Activated CD8-positive, alpha-beta T cell treated with anti-CD3 and anti-CD28 coated beads for 36 hours (primary cell): ENCODE measurements at regions not wholly inside any gene's neighbourhood (a gene's known extent, or its start where the extent isn't known, plus 50 kb on each side); places are given as distances from the start of the nearest gene placed in this dataset.
"Not testable (repeated sequence)": the region's sequence is repeated elsewhere in the genome, so short reads cannot be mapped to it uniquely, and the experiment has no call there.

ENCODE experiments used
- ATAC-seq: fragments of 200-7000 bp; cut with Tn5 transposase; one replicate; pipeline ENCODE4 v1.10.0; 2021; ENCODE audit warnings: mild to moderate bottlenecking, moderate library complexity
- CTCF ChIA-PET: fragments of 350-600 bp; sonication (Branson Sonifier 250); formaldehyde crosslinking; loops from one replicate; lab custom pipeline; 2021; ENCODE audit warnings: antibody characterized with exemption; lab: Charles Lee
- POLR2A ChIA-PET: fragments of 350-600 bp; sonication (Branson Sonifier 250); formaldehyde crosslinking; loops from one replicate; lab custom pipeline; 2021; ENCODE audit warnings: antibody characterized with exemption; lab: Charles Lee
- DNase-seq: peaks from one replicate; pipeline ENCODE4 v3.0.0-alpha.2; 2020
- H3K27ac Mint-ChIP-seq: one replicate; pipeline ENCODE4 v1.8.0; 2021; ENCODE audit warnings: mild to moderate bottlenecking, mixed read lengths
- H3K27me3 Mint-ChIP-seq: one replicate; pipeline ENCODE4 v1.8.0; 2021; ENCODE audit warnings: mixed read lengths
- H3K36me3 Mint-ChIP-seq: one replicate; pipeline ENCODE4 v1.8.0; 2021; ENCODE audit warnings: low read depth, mixed read lengths
- H3K4me1 Mint-ChIP-seq: one replicate; pipeline ENCODE4 v1.8.0; 2021; ENCODE audit warnings: low read depth, mixed read lengths
- H3K4me3 Mint-ChIP-seq: one replicate; pipeline ENCODE4 v1.8.0; 2021; ENCODE audit warnings: mild to moderate bottlenecking, moderate library complexity, mixed read lengths
- H3K9me3 Mint-ChIP-seq: one replicate; pipeline ENCODE4 v1.8.0; 2021; ENCODE audit warnings: mixed read lengths
- intact Hi-C: fragments of 100-400 bp; cut with micrococcal nuclease; formaldehyde crosslinking; loops from one replicate; pipeline ENCODE4 v1.10.0; 2022
- TF ChIP-seq, protein P1 (sequence below): fragments of 200-600 bp; IDR thresholded peaks from one replicate; pipeline ENCODE4 v1.8.0; 2022; ENCODE audit warnings: antibody characterized with exemption, mild to moderate bottlenecking

DNA sequence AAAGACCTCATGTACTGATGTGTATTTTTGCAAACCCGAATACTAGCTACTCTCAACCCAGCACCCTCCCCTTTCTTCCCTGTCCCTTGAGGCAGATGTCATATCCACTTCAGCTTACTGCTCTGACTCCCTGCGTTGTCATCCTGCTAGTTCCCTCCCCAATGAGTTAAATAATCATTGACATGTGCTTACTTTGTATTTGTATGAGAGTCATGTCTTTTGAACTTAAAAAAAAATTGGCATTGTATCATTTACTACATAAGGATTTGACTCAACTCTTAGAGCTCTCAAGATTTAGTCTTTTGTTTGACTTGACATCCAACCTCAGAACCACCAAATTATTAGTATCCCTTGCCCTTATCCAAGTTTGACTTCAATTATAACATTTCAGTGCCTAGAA is 219.7 kb upstream of the TUT7 start:
- H3K4me3 Mint-ChIP-seq = no peak overlapping the region
- ChIA-PET POLR2A (no interaction called here), CTCF (no interaction called here)
- TF ChIP-seq, protein P1, sequence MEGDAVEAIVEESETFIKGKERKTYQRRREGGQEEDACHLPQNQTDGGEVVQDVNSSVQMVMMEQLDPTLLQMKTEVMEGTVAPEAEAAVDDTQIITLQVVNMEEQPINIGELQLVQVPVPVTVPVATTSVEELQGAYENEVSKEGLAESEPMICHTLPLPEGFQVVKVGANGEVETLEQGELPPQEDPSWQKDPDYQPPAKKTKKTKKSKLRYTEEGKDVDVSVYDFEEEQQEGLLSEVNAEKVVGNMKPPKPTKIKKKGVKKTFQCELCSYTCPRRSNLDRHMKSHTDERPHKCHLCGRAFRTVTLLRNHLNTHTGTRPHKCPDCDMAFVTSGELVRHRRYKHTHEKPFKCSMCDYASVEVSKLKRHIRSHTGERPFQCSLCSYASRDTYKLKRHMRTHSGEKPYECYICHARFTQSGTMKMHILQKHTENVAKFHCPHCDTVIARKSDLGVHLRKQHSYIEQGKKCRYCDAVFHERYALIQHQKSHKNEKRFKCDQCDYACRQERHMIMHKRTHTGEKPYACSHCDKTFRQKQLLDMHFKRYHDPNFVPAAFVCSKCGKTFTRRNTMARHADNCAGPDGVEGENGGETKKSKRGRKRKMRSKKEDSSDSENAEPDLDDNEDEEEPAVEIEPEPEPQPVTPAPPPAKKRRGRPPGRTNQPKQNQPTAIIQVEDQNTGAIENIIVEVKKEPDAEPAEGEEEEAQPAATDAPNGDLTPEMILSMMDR = no peak
- no peak for ATAC-seq
- H3K27ac Mint-ChIP-seq = no peak overlapping the region
- no peaks in the 10 kb centered on the region for H3K4me1 Mint-ChIP-seq
- intact Hi-C loops = no loop called here
- no peaks in the 10 kb centered on the region for H3K36me3 Mint-ChIP-seq
- no peak for DNase-seq
- H3K27me3 Mint-ChIP-seq = no peaks in the 10 kb centered on the region
- H3K9me3 Mint-ChIP-seq = no peaks in the 10 kb centered on the region

DNA sequence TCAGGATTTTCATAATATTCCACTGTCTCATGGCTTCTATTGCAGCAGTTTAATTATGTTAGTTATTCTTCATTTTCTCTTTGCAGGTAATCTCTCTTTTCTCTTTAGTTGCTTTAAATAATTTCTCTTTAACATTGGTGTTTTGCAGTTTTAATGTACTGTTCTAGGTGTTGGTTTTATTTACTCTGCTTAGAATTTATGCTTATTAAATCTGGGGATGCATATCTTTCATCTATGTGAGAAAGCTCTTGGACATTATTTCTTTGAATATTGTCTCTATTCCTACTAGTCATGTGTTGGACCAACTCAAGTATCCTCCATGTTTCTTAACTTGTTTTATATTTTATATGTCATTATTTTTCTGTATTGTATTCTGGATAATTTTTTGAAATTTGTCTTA is 218.7 kb upstream of the TUT7 start:
- ChIA-PET POLR2A (no interaction called here), CTCF (no interaction called here)
- H3K36me3 Mint-ChIP-seq = no peaks in the 10 kb centered on the region
- H3K27me3 Mint-ChIP-seq = no peaks in the 10 kb centered on the region
- TF ChIP-seq, protein P1 = no peak
- no peak overlapping the region for H3K4me3 Mint-ChIP-seq
- DNase-seq (no peak), ATAC-seq (no peak)
- no peak overlapping the region for H3K27ac Mint-ChIP-seq
- intact Hi-C loops = no loop called here
- no peaks in the 10 kb centered on the region for H3K4me1 Mint-ChIP-seq
- H3K9me3 Mint-ChIP-seq = peaks cover 3% of the 10 kb centered on the region

DNA sequence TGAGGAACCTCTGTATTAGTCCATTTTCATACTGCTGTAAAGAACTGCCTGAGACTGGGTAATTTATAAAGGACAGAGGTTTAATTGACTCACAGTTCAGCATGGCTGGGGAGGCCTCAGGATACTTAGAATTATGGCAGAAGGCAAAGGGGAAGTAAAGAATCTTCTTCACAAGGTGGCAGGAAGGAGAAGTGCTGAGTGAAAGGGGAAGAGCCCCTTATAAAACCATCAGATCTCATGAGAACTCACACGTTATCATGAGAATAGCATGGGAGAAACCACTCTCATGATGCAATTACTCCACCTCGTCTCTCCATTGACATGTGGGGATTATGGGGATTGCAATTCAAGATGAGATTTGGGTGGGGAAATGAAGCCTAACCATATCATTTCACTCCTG is 211.4 kb upstream of the TUT7 start:
- H3K36me3 Mint-ChIP-seq, CTCF ChIA-PET, DNase-seq, H3K27me3 Mint-ChIP-seq, H3K4me1 Mint-ChIP-seq, POLR2A ChIA-PET, H3K9me3 Mint-ChIP-seq, ATAC-seq, H3K27ac Mint-ChIP-seq, intact Hi-C loops, H3K4me3 Mint-ChIP-seq: not testable (repeated sequence)

DNA sequence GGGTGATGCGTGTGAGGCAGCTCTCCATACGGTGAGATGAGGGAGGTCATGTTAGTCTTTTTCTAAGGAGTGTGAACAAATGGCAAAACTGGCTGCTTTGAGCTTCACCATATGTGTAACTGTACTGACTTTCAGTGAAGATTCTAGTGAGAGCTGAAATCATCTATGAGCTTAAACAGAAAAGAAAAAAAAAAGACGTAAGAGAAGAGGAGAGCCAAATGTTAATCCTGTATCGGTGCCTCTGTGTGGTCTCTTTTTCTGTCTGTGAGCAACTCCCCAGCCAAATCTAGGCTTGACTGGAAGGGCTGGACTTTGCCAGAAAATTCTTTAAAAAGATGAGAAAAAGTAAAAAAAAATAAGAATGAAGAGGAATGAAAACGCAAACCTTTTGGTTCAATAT is 209.7 kb upstream of the TUT7 start:
- ChIA-PET CTCF (no interaction called here), POLR2A (no interaction called here)
- H3K4me1 Mint-ChIP-seq = no peaks in the 10 kb centered on the region
- H3K27me3 Mint-ChIP-seq = peaks cover 2% of the 10 kb centered on the region
- intact Hi-C loops = no loop called here
- H3K9me3 Mint-ChIP-seq = peaks cover 3% of the 10 kb centered on the region
- ATAC-seq (no peak), DNase-seq (no peak)
- H3K27ac Mint-ChIP-seq = no peak overlapping the region
- TF ChIP-seq, protein P1 = no peak
- no peaks in the 10 kb centered on the region for H3K36me3 Mint-ChIP-seq
- H3K4me3 Mint-ChIP-seq = no peak overlapping the region

DNA sequence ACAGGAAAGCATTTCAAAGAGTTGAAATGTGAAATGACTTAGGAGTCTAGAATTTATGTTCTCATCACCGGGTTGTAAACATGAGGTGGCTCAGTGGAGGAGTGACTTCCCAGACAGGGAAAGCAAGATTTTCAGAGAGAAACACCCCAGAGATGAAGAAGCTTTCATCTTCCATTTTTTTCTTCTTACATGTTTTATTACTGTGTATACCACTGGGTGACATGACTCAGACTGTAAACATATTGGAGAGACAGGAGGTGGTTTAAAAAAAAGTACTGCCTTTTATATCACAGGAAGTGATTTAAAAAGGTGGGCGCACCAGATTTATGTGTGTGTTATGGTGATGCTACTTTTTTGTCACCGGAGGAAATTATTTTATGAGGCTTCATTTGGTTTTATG is 209.1 kb upstream of the TUT7 start:
- H3K27ac Mint-ChIP-seq = no peak overlapping the region
- peaks cover 2% of the 10 kb centered on the region for H3K27me3 Mint-ChIP-seq
- H3K9me3 Mint-ChIP-seq = peaks cover 3% of the 10 kb centered on the region
- H3K4me1 Mint-ChIP-seq = no peaks in the 10 kb centered on the region
- POLR2A ChIA-PET = no interaction called here
- TF ChIP-seq, protein P1 = no peak
- no peak overlapping the region for H3K4me3 Mint-ChIP-seq
- intact Hi-C loops = no loop called here
- ATAC-seq = no peak
- DNase-seq = no peak
- H3K36me3 Mint-ChIP-seq = no peaks in the 10 kb centered on the region
- CTCF ChIA-PET = no interaction called here

DNA sequence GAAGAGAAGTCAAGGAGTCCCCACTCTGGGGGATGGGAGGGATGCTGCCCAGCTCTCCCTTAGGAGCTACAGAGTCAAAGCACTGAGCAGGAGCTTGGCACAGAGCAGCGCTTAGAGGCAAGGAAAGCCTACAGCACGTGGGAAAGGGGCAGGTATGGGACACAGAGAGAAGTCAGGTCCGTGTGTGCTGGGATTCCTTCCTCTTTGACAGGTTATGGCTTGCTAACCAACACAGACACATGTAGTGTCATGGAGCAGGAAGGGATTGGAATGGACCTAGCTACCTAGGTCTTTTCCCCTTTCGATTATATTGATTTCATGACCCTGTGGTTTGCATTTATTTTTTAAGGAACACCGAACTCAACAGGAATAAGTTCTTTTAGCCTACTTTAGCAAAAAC is 208.5 kb upstream of the TUT7 start:
- no peaks in the 10 kb centered on the region for H3K4me1 Mint-ChIP-seq
- H3K36me3 Mint-ChIP-seq = no peaks in the 10 kb centered on the region
- no peak overlapping the region for H3K27ac Mint-ChIP-seq
- no peaks in the 10 kb centered on the region for H3K9me3 Mint-ChIP-seq
- CTCF ChIA-PET = no interaction called here
- DNase-seq = no peak
- TF ChIP-seq, protein P1 = no peak
- H3K4me3 Mint-ChIP-seq = no peak overlapping the region
- H3K27me3 Mint-ChIP-seq = peaks cover 2% of the 10 kb centered on the region
- no peak for ATAC-seq
- intact Hi-C loops = no loop called here
- POLR2A ChIA-PET = no interaction called here
